ENCODE measurements at regions not wholly inside any gene's neighbourhood (a gene's known extent, or its start where the extent isn't known, plus 50 kb on each side); places are given as distances from the start of the nearest gene placed in this dataset.

GRCh38 chr11:110968348-110969062 is 256.3 kb upstream of the ARHGAP20 start:
- Histone ChIP-seq H3K36me3 (no peaks in the 10 kb centered on the region), H3K4me1 (peaks cover 2% of the 10 kb centered on the region), H3K27me3 (no peaks in the 10 kb centered on the region), H3K9me3 (no peaks in the 10 kb centered on the region), H3K27ac (no peak overlapping the region), H3K4me3 (no peak overlapping the region)
- DNase-seq (ENCODE audit: low spot score in 2 of 2): no peak
- 92% methylated on average over 4 of the region's 4 CpGs for WGBS
- TF ChIP-seq EP300 (IDR thresholded peaks at IDR 0.05): no peak
- no peak for TF ChIP-seq POLR2A (IDR thresholded peaks at IDR 0.05)
- no peak for TF ChIP-seq POLR2AphosphoS5 (IDR thresholded peaks at IDR 0.05)
- TF ChIP-seq, protein P1, sequence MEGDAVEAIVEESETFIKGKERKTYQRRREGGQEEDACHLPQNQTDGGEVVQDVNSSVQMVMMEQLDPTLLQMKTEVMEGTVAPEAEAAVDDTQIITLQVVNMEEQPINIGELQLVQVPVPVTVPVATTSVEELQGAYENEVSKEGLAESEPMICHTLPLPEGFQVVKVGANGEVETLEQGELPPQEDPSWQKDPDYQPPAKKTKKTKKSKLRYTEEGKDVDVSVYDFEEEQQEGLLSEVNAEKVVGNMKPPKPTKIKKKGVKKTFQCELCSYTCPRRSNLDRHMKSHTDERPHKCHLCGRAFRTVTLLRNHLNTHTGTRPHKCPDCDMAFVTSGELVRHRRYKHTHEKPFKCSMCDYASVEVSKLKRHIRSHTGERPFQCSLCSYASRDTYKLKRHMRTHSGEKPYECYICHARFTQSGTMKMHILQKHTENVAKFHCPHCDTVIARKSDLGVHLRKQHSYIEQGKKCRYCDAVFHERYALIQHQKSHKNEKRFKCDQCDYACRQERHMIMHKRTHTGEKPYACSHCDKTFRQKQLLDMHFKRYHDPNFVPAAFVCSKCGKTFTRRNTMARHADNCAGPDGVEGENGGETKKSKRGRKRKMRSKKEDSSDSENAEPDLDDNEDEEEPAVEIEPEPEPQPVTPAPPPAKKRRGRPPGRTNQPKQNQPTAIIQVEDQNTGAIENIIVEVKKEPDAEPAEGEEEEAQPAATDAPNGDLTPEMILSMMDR (IDR thresholded peaks at IDR 0.05): no peak

- H3K9me3 ChIP-seq: no peaks in the 10 kb centered on the region
- H3K27ac ChIP-seq: no peak overlapping the region
- H3K4me3 ChIP-seq: no peak overlapping the region
- DNase-seq (ENCODE audit: low spot score in 2 of 2): no peak
- TF ChIP-seq, protein P1 (IDR thresholded peaks at IDR 0.05): no peak
- TF ChIP-seq EP300 (IDR thresholded peaks at IDR 0.05) (no peak), POLR2AphosphoS5 (IDR thresholded peaks at IDR 0.05) (no peak), POLR2A (IDR thresholded peaks at IDR 0.05) (no peak)
- WGBS: 60% methylated on average over 1 of the region's 1 CpG
- no peaks in the 10 kb centered on the region for H3K27me3 ChIP-seq
- peaks cover 2% of the 10 kb centered on the region for H3K4me1 ChIP-seq
- no peaks in the 10 kb centered on the region for H3K36me3 ChIP-seq
These were observed 253.9 kb upstream of the ARHGAP20 start for GRCh38 chr11:110966131-110966530.

DNA sequence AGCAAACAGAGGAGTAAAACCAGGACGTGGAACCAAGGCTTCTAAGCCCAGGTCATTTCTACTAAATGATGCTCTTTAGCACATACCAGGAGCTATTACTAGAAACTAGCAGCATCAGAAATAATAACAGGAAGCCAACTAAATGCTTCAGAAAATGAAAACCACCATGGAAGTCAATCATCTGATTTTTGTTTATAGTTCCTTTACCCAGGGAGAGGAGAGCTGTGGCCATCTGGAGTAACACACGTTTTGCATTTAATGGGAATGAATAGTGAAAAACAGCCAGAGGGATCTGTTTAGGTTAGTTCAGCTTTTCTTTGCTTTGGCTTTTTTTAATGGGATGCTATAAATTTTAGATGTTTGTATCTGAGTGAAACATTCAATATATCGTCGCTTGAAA is 250.7 kb upstream of the ARHGAP20 start:
- H3K27ac ChIP-seq: no peak overlapping the region

DNA sequence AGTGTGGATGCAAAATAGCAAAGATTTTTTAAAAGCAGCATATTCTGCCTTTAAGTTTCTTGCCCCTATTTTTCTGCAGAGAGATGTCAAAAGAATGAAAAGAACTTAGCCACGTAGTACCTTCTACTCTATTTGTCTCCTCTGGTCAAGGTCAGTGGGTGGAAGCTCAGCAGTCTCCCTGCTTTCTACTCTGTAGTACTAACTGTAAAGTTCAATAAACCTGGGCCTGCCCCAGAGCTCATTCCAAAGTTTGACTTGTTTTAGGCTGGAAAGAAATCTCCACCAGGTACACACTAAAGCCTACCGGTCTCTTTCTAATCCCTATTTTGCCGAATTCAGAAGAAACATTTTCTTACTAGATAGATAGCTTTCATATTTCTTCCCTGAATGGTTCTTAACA is 247.9 kb upstream of the ARHGAP20 start:
- WGBS: 93% methylated on average over 3 of the region's 3 CpGs
- TF ChIP-seq EP300 (IDR thresholded peaks at IDR 0.05): no peak
- TF ChIP-seq POLR2AphosphoS5 (IDR thresholded peaks at IDR 0.05): no peak
- TF ChIP-seq POLR2A (IDR thresholded peaks at IDR 0.05): no peak
- TF ChIP-seq, protein P1 (IDR thresholded peaks at IDR 0.05): no peak
- DNase-seq (ENCODE audit: low spot score in 2 of 2): no peak
- Histone ChIP-seq H3K27ac (no peak overlapping the region), H3K4me3 (no peak overlapping the region), H3K4me1 (no peaks in the 10 kb centered on the region), H3K27me3 (no peaks in the 10 kb centered on the region), H3K36me3 (no peaks in the 10 kb centered on the region), H3K9me3 (no peaks in the 10 kb centered on the region)

More for the DNA sequence above, 250.7 kb upstream of the ARHGAP20 start:
- TF ChIP-seq, protein P1 (IDR thresholded peaks at IDR 0.05): no peak
- TF ChIP-seq EP300 (IDR thresholded peaks at IDR 0.05) (no peak), POLR2A (IDR thresholded peaks at IDR 0.05) (no peak), POLR2AphosphoS5 (IDR thresholded peaks at IDR 0.05) (no peak)
- no peaks in the 10 kb centered on the region for H3K27me3 ChIP-seq
- no peaks in the 10 kb centered on the region for H3K36me3 ChIP-seq
- DNase-seq (ENCODE audit: low spot score in 2 of 2): no peak
- no peaks in the 10 kb centered on the region for H3K4me1 ChIP-seq
- WGBS: 55% methylated on average over 4 of the region's 4 CpGs
- H3K9me3 ChIP-seq: no peaks in the 10 kb centered on the region
- H3K4me3 ChIP-seq: no peak overlapping the region

DNA sequence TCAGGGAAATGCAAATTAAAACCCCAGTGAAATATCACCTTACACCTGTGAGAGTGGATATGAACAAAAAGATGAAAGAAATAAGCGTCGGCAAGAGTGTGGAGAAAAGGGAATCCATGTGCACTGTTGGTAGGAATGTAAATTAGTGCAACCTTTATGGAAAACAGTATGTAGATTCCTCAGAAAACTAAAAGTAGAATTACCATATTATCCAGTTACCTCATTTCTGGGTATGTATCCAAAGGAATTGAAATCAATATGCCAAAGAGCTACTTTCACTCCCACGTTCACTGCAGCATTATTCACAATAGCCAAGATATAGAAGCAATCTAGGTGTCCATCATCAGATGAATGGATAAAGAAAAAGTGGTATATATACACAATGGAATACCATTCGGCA is 246.0 kb upstream of the ARHGAP20 start:
- no peak overlapping the region for H3K4me3 ChIP-seq
- H3K27ac ChIP-seq: no peak overlapping the region
- no peaks in the 10 kb centered on the region for H3K27me3 ChIP-seq
- WGBS: 93% methylated on average over 4 of the region's 4 CpGs
- H3K4me1 ChIP-seq: no peaks in the 10 kb centered on the region
- H3K36me3 ChIP-seq: no peaks in the 10 kb centered on the region
- TF ChIP-seq, protein P1 (IDR thresholded peaks at IDR 0.05): no peak
- TF ChIP-seq EP300 (IDR thresholded peaks at IDR 0.05): no peak
- no peak for TF ChIP-seq POLR2AphosphoS5 (IDR thresholded peaks at IDR 0.05)
- TF ChIP-seq POLR2A (IDR thresholded peaks at IDR 0.05): no peak
- no peak for DNase-seq (ENCODE audit: low spot score in 2 of 2)
- H3K9me3 ChIP-seq: no peaks in the 10 kb centered on the region

Measured in suprapubic skin (tissue), 4 donors.